Ovary (tissue), 3 donors: ENCODE measurements at regions not wholly inside any gene's neighbourhood (a gene's known extent, or its start where the extent isn't known, plus 50 kb on each side); places are given as distances from the start of the nearest gene placed in this dataset.

ENCODE experiments used
- EP300 ChIP-seq: sonication (generic); formaldehyde crosslinking; IDR thresholded peaks from one replicate; pipeline ENCODE4 v1.6.1; 2017; ENCODE audit warnings: antibody characterized with exemption
- POLR2A ChIP-seq: fragments of 450-650 bp; IDR thresholded peaks from one replicate; pipeline ENCODE4 v1.6.1; 2017; ENCODE audit warnings: antibody characterized with exemption, mild to moderate bottlenecking, moderate library complexity
- TF ChIP-seq, protein P1 (sequence below), 3 donors: fragments of 450-650 bp in 2 of 3; fragments of 200-600 bp in 1 of 3; IDR thresholded peaks; one replicate each; pipeline versions ENCODE4 v1.5.1 to v1.8.0; 2016 to 2022; ENCODE audit warnings: antibody characterized with exemption in 3 of 3, mild to moderate bottlenecking in 1 of 3
- donor health status: DM: no; HTN: no; CAD: no.

- TF ChIP-seq, protein P1, sequence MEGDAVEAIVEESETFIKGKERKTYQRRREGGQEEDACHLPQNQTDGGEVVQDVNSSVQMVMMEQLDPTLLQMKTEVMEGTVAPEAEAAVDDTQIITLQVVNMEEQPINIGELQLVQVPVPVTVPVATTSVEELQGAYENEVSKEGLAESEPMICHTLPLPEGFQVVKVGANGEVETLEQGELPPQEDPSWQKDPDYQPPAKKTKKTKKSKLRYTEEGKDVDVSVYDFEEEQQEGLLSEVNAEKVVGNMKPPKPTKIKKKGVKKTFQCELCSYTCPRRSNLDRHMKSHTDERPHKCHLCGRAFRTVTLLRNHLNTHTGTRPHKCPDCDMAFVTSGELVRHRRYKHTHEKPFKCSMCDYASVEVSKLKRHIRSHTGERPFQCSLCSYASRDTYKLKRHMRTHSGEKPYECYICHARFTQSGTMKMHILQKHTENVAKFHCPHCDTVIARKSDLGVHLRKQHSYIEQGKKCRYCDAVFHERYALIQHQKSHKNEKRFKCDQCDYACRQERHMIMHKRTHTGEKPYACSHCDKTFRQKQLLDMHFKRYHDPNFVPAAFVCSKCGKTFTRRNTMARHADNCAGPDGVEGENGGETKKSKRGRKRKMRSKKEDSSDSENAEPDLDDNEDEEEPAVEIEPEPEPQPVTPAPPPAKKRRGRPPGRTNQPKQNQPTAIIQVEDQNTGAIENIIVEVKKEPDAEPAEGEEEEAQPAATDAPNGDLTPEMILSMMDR (IDR thresholded peaks at IDR 0.05), result no peak
- no peak for TF ChIP-seq EP300
- no peak for TF ChIP-seq POLR2A
Observed at GRCh38 chr15:72935521-72935920, 116.7 kb upstream of the NEO1 start.
